Small intestine (tissue), 7 donors: ENCODE measurements at regions not wholly inside any gene's neighbourhood (a gene's known extent, or its start where the extent isn't known, plus 50 kb on each side); places are given as distances from the start of the nearest gene placed in this dataset.

Experiments used
- DNase-seq, 2 donors: peaks; one replicate each; pipeline versions ENCODE4 v3.0.0 to v3.0.0-alpha.2; 2013
- FAIRE-seq: peaks from 2 replicates; lab custom pipeline; 2012; peaks lifted over from hg19 to GRCh38; lab: Jason Lieb, UNC
- H3K27ac ChIP-seq, 3 donors: one replicate each; pipeline ENCODE4 v1.5.1; 2013; ENCODE audit warnings: low read length in 2 of 3, mild to moderate bottlenecking in 2 of 3, control low read depth in 1 of 3, inconsistent platforms in 1 of 3, low read depth in 1 of 3, moderate library complexity in 1 of 3
- H3K27me3 ChIP-seq, 3 donors: one replicate each; pipeline ENCODE4 v1.6.1; 2013; ENCODE audit warnings: low read length in 3 of 3, inconsistent platforms in 1 of 3; ENCODE audit not compliant: control insufficient read depth in 3 of 3, insufficient read depth in 3 of 3
- H3K36me3 ChIP-seq, 3 donors: one replicate each; pipeline ENCODE4 v1.6.1; 2013; ENCODE audit warnings: low read length in 3 of 3, inconsistent platforms in 1 of 3, low read depth in 1 of 3, mild to moderate bottlenecking in 1 of 3, moderate library complexity in 1 of 3; ENCODE audit not compliant: control insufficient read depth in 3 of 3, insufficient read depth in 2 of 3
- H3K4me1 ChIP-seq, 3 donors: one replicate each; pipeline ENCODE4 v1.6.1; 2013; ENCODE audit warnings: low read length in 2 of 3, inconsistent platforms in 1 of 3, low read depth in 1 of 3, mild to moderate bottlenecking in 1 of 3, moderate library complexity in 1 of 3; ENCODE audit not compliant: control insufficient read depth in 3 of 3, insufficient read depth in 2 of 3
- H3K4me3 ChIP-seq, 3 donors: one replicate each; pipeline ENCODE4 v1.5.1; 2013; ENCODE audit warnings: low read length in 3 of 3, control low read depth in 1 of 3, inconsistent platforms in 1 of 3, low read depth in 1 of 3, mild to moderate bottlenecking in 1 of 3, moderate library complexity in 1 of 3
- H3K9me3 ChIP-seq, 2 donors: one replicate each; pipeline ENCODE4 v1.6.1; 2013; ENCODE audit warnings: low read depth in 1 of 2, low read length in 1 of 2; ENCODE audit not compliant: control insufficient read depth in 2 of 2, insufficient read depth in 1 of 2
- WGBS, 3 donors: extraction: QIAGEN DNeasy Blood & Tissue Kit; methylation state at CpG; one replicate each; pipeline ENCODE4 v1.1.7; 2013; 5-methylcytosine and 5-hydroxymethylcytosine counted together
- donor health status: healthy with polysubstance abuse.
- donor health status: control.
- donor health status: control.
- donor health status: Bipolar disorder and iron deficiency.
- donor health status: healthy.

GRCh38 chr5:145198525-145199260 lies 636.4 kb downstream of the PRELID2 start:
- Histone ChIP-seq H3K27ac (no peak overlapping the region), H3K9me3 (no peaks in the 10 kb centered on the region), H3K36me3 (no peaks in the 10 kb centered on the region), H3K4me3 (no peak overlapping the region), H3K27me3 (peaks cover 0 to 2% (median 0%) of the 10 kb centered on the region in 3 donors), H3K4me1 (no peaks in the 10 kb centered on the region)
- FAIRE-seq (no peak), DNase-seq (no peak)
- WGBS, 3 donors = 85 to 100% (median 91%) methylated on average over 1 of the region's 1 CpG

- H3K27ac ChIP-seq = no peak overlapping the region
- FAIRE-seq (no peak), DNase-seq (no peak)
- no peaks in the 10 kb centered on the region for H3K9me3 ChIP-seq
- H3K36me3 ChIP-seq = no peaks in the 10 kb centered on the region
- no peak overlapping the region for H3K4me3 ChIP-seq
- no peaks in the 10 kb centered on the region for H3K4me1 ChIP-seq
- no peaks in the 10 kb centered on the region for H3K27me3 ChIP-seq
- 69 to 86% (median 77%) methylated on average over 4 of the region's 4 CpGs for WGBS, 3 donors
Measured at GRCh38 chr5:145189746-145190145, 645.4 kb downstream of the PRELID2 start.

GRCh38 chr5:145180371-145180770 lies 654.8 kb downstream of the PRELID2 start:
- FAIRE-seq = no peak
- H3K4me1 ChIP-seq = no peaks in the 10 kb centered on the region

DNA sequence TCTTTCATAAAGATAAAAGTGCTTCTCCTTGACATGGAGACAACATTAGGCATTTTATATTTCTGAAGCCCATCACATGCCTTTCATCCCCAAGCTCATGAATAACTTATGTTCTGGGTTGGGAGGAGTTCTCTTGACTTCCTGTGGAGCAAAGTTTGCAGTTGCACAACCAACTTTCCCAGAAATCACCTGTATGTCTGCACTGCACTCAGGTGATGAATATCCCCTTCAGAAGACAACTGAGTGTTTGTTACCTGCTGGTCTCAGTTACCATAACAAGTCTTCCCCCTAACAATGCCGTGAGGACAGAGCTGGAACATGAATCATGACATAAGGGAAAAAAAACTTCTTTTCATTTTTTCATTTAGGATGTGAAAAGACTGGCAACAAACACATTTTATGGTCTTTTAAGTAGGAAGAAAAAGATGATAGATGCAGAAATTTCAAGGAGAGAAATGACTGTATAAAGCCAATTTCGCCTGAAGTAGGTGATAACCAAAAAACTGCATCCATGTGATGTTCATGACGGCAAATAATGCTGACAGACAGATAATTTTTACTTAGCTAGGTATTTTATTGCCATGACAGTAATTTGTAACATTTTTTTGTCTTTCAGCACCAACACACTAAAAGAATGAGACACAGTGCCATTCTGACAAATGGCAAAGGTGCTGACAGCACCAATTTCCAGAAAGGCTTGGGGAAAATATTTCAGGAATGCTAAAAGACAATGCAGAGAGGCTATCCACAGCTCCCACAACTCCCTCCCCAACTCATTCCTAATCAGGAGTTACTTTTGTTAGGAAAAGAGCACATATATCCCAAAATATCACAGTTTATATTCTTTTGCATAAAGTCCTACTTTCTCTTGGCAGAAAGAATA lies 656.3 kb downstream of the PRELID2 start:
- peak overlapping the region in 1 of 3 donors; percentile 39 for H3K27ac ChIP-seq
- no peak overlapping the region for H3K4me3 ChIP-seq
- 57 to 79% (median 58%) methylated on average over 3 of the region's 3 CpGs for WGBS, 3 donors
- no peaks in the 10 kb centered on the region for H3K9me3 ChIP-seq
- FAIRE-seq (no peak), DNase-seq (peak in 1 of 2 donors; percentile 88)
- H3K36me3 ChIP-seq = no peaks in the 10 kb centered on the region
- H3K4me1 ChIP-seq = no peaks in the 10 kb centered on the region
- H3K27me3 ChIP-seq = no peaks in the 10 kb centered on the region

More at GRCh38 chr5:145180371-145180770, 654.8 kb downstream of the PRELID2 start:
- Histone ChIP-seq H3K27me3 (no peaks in the 10 kb centered on the region), H3K9me3 (no peaks in the 10 kb centered on the region), H3K4me3 (no peak overlapping the region), H3K36me3 (no peaks in the 10 kb centered on the region), H3K27ac (no peak overlapping the region)
- DNase-seq = no peak
- WGBS, 3 donors = 81 to 92% (median 88%) methylated on average over 5 of the region's 5 CpGs

- 72 to 77% (median 75%) methylated on average over 3 of the region's 3 CpGs for WGBS, 3 donors
- no peaks in the 10 kb centered on the region for H3K27me3 ChIP-seq
- DNase-seq = no peak
- H3K27ac ChIP-seq = no peak overlapping the region
- no peak for FAIRE-seq
- H3K4me3 ChIP-seq = no peak overlapping the region
- no peaks in the 10 kb centered on the region for H3K4me1 ChIP-seq
- H3K36me3 ChIP-seq = no peaks in the 10 kb centered on the region
- H3K9me3 ChIP-seq = no peaks in the 10 kb centered on the region
Measured at GRCh38 chr5:145176041-145176440, 659.1 kb downstream of the PRELID2 start.

- 76 to 92% (median 82%) methylated on average over 5 of the region's 5 CpGs for WGBS, 3 donors
- Histone ChIP-seq H3K27ac (no peak overlapping the region), H3K27me3 (no peaks in the 10 kb centered on the region), H3K4me3 (no peak overlapping the region), H3K36me3 (no peaks in the 10 kb centered on the region), H3K9me3 (no peaks in the 10 kb centered on the region), H3K4me1 (peaks cover 0 to 17% (median 2%) of the 10 kb centered on the region in 3 donors)
- DNase-seq = no peak
- no peak for FAIRE-seq
Measured at GRCh38 chr5:145166110-145166509, 669.0 kb downstream of the PRELID2 start.

DNA sequence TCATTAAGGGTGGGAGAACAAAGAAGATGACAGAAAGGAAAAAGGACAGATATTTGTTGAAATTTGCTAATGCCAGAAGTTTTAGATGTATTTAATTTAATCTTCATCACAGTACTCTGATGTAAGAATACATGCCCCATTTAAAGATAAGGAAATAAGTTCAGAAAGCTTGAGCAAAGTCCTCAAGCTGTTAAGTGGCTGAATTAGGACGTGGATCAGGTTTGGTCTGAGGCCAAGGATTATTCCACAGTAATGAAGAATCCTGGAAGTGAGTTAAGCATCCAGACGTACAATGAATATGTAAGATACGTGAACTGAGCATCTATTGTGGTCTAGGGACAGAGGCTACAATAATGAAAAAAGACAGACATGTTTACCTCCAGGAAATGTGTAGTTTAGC lies 671.3 kb downstream of the PRELID2 start:
- Histone ChIP-seq H3K36me3 (no peaks in the 10 kb centered on the region), H3K27ac (peak overlapping the region in 1 of 3 donors; percentile 26), H3K4me3 (no peak overlapping the region), H3K9me3 (no peaks in the 10 kb centered on the region), H3K27me3 (no peaks in the 10 kb centered on the region), H3K4me1 (peaks cover 0 to 17% (median 2%) of the 10 kb centered on the region in 3 donors)
- peak; percentile 47 to 86 for DNase-seq
- FAIRE-seq = no peak
- 15 to 43% (median 19%) methylated on average over 3 of the region's 3 CpGs for WGBS, 3 donors

- DNase-seq (peak; percentile 77 to 91), FAIRE-seq (no peak)
- Histone ChIP-seq H3K27ac (no peak overlapping the region), H3K27me3 (no peaks in the 10 kb centered on the region), H3K4me1 (peaks cover 0 to 17% (median 2%) of the 10 kb centered on the region in 3 donors), H3K4me3 (no peak overlapping the region), H3K9me3 (no peaks in the 10 kb centered on the region), H3K36me3 (no peaks in the 10 kb centered on the region)
Measured at GRCh38 chr5:145162626-145163025, 672.5 kb downstream of the PRELID2 start.
